ENCODE measurements at regions not wholly inside any gene's neighbourhood (a gene's known extent, or its start where the extent isn't known, plus 50 kb on each side); places are given as distances from the start of the nearest gene placed in this dataset.

GRCh38 chr12:87795555-87795954 lies 233.6 kb downstream of the C12orf50 start:
- DNase-seq, result no peak
- no peak overlapping the region for H3K27ac Mint-ChIP-seq (ENCODE audit: unreplicated experiment)
- H3K9me3 Mint-ChIP-seq (ENCODE audit: low read depth, unreplicated experiment), result no peaks in the 10 kb centered on the region
- CTCF ChIA-PET, result no interaction called here
- intact Hi-C loops (cut with micrococcal nuclease; ENCODE audit: unreplicated experiment), result no loop called here
- peaks cover 31% of the 10 kb centered on the region for H3K4me1 Mint-ChIP-seq (ENCODE audit: low read depth, unreplicated experiment)
- no peak overlapping the region for H3K4me3 Mint-ChIP-seq (ENCODE audit: low read depth, unreplicated experiment)
- no peaks in the 10 kb centered on the region for H3K36me3 Mint-ChIP-seq (ENCODE audit: insufficient read depth, unreplicated experiment)
- no peak for TF ChIP-seq CTCF (IDR thresholded peaks at IDR 0.05; ENCODE audit: unreplicated experiment)
- no peaks in the 10 kb centered on the region for H3K27me3 Mint-ChIP-seq (ENCODE audit: unreplicated experiment)
- BruUV-seq (replicated peaks), result no TSS peak

- no TSS peak for BruUV-seq (replicated peaks)
- TF ChIP-seq CTCF (IDR thresholded peaks at IDR 0.05; ENCODE audit: unreplicated experiment), result no peak
- no peaks in the 10 kb centered on the region for H3K27me3 Mint-ChIP-seq (ENCODE audit: unreplicated experiment)
- no peak for DNase-seq
- no peak overlapping the region for H3K27ac Mint-ChIP-seq (ENCODE audit: unreplicated experiment)
- CTCF ChIA-PET, result no interaction called here
- no peaks in the 10 kb centered on the region for H3K36me3 Mint-ChIP-seq (ENCODE audit: insufficient read depth, unreplicated experiment)
- intact Hi-C loops (cut with micrococcal nuclease; ENCODE audit: unreplicated experiment), result no loop called here
- no peak overlapping the region for H3K4me3 Mint-ChIP-seq (ENCODE audit: low read depth, unreplicated experiment)
- no peaks in the 10 kb centered on the region for H3K9me3 Mint-ChIP-seq (ENCODE audit: low read depth, unreplicated experiment)
- peaks cover 31% of the 10 kb centered on the region for H3K4me1 Mint-ChIP-seq (ENCODE audit: low read depth, unreplicated experiment)
Observed at GRCh38 chr12:87794854-87795253, 234.3 kb downstream of the C12orf50 start.

GRCh38 chr12:87793131-87793530 lies 236.1 kb downstream of the C12orf50 start:
- no TSS peak for BruUV-seq (replicated peaks)

GRCh38 chr12:87784350-87784749 lies 244.9 kb downstream of the C12orf50 start:
- BruUV-seq (replicated peaks), result no TSS peak
- no peak overlapping the region for H3K27ac Mint-ChIP-seq (ENCODE audit: unreplicated experiment)
- H3K4me3 Mint-ChIP-seq (ENCODE audit: low read depth, unreplicated experiment), result no peak overlapping the region
- CTCF ChIA-PET, result no interaction called here
- no peaks in the 10 kb centered on the region for H3K27me3 Mint-ChIP-seq (ENCODE audit: unreplicated experiment)
- H3K36me3 Mint-ChIP-seq (ENCODE audit: insufficient read depth, unreplicated experiment), result no peaks in the 10 kb centered on the region
- peaks cover 10% of the 10 kb centered on the region for H3K4me1 Mint-ChIP-seq (ENCODE audit: low read depth, unreplicated experiment)
- no peak for DNase-seq
- no peak for TF ChIP-seq CTCF (IDR thresholded peaks at IDR 0.05; ENCODE audit: unreplicated experiment)
- no peaks in the 10 kb centered on the region for H3K9me3 Mint-ChIP-seq (ENCODE audit: low read depth, unreplicated experiment)
- intact Hi-C loops (cut with micrococcal nuclease; ENCODE audit: unreplicated experiment), result no loop called here

More at GRCh38 chr12:87793131-87793530, 236.1 kb downstream of the C12orf50 start:
- Mint-ChIP-seq H3K27me3 (ENCODE audit: unreplicated experiment) (no peaks in the 10 kb centered on the region), H3K27ac (ENCODE audit: unreplicated experiment) (no peak overlapping the region), H3K36me3 (ENCODE audit: insufficient read depth, unreplicated experiment) (no peaks in the 10 kb centered on the region), H3K9me3 (ENCODE audit: low read depth, unreplicated experiment) (no peaks in the 10 kb centered on the region), H3K4me3 (ENCODE audit: low read depth, unreplicated experiment) (no peak overlapping the region), H3K4me1 (ENCODE audit: low read depth, unreplicated experiment) (peaks cover 31% of the 10 kb centered on the region)
- CTCF ChIA-PET, result interaction anchor here (0.6 kb wide), 1 partner anchor 13 kb away, joined by 3 read pairs; no protein-coding TSS in a partner anchor
- TF ChIP-seq CTCF (IDR thresholded peaks at IDR 0.05; ENCODE audit: unreplicated experiment), result no peak
- no peak for DNase-seq
- intact Hi-C loops (cut with micrococcal nuclease; ENCODE audit: unreplicated experiment), result no loop called here
